ENCODE measurements at regions not wholly inside any gene's neighbourhood (a gene's known extent, or its start where the extent isn't known, plus 50 kb on each side); places are given as distances from the start of the nearest gene placed in this dataset.
"Not testable (repeated sequence)": the region's sequence is repeated elsewhere in the genome, so short reads cannot be mapped to it uniquely, and the experiment has no call there.

GRCh38 chr2:58416696-58417095, 175.6 kb upstream of the FANCL start:
- Mint-ChIP-seq H3K36me3 (no peaks in the 10 kb centered on the region), H3K9me3 (peaks cover 0 to 6% (median 0%) of the 10 kb centered on the region in 6 donors), H3K27me3 (ENCODE audit: low read depth in 3 of 3) (no peaks in the 10 kb centered on the region), H3K27ac (no peak overlapping the region), H3K4me1 (peaks cover 0 to 7% of the 10 kb centered on the region in 2 donors), H3K4me3 (no peak overlapping the region)
- no peak for DNase-seq

- H3K9me3 Mint-ChIP-seq, result peaks cover 0 to 4% (median 0%) of the 10 kb centered on the region in 6 donors
- no peak overlapping the region for H3K4me3 Mint-ChIP-seq
- H3K36me3 Mint-ChIP-seq, result no peaks in the 10 kb centered on the region
- peaks cover 0 to 7% of the 10 kb centered on the region in 2 donors for H3K4me1 Mint-ChIP-seq
- DNase-seq, result no peak
- H3K27me3 Mint-ChIP-seq (ENCODE audit: low read depth in 3 of 3), result no peaks in the 10 kb centered on the region
- H3K27ac Mint-ChIP-seq, result no peak overlapping the region
Measured at GRCh38 chr2:58414506-58414905, 173.4 kb upstream of the FANCL start.

- Mint-ChIP-seq H3K36me3 (no peaks in the 10 kb centered on the region), H3K4me1 (no peaks in the 10 kb centered on the region), H3K27ac (no peak overlapping the region), H3K27me3 (ENCODE audit: low read depth in 3 of 3) (peaks cover 0 to 3% (median 3%) of the 10 kb centered on the region in 3 donors), H3K9me3 (peaks cover 0 to 2% (median 0%) of the 10 kb centered on the region in 6 donors), H3K4me3 (no peak overlapping the region)
- DNase-seq, result no peak
Measured at GRCh38 chr2:58410549-58410948, 169.4 kb upstream of the FANCL start.

- Mint-ChIP-seq H3K4me1 (no peaks in the 10 kb centered on the region), H3K27ac (no peak overlapping the region), H3K4me3 (no peak overlapping the region), H3K36me3 (no peaks in the 10 kb centered on the region), H3K27me3 (ENCODE audit: low read depth in 3 of 3) (peaks cover 0 to 3% (median 3%) of the 10 kb centered on the region in 3 donors), H3K9me3 (peaks cover 0 to 2% (median 0%) of the 10 kb centered on the region in 6 donors)
- DNase-seq, result no peak
Measured at GRCh38 chr2:58407487-58407886, 166.4 kb upstream of the FANCL start.

- H3K4me1 Mint-ChIP-seq, result no peaks in the 10 kb centered on the region
- H3K27me3 Mint-ChIP-seq (ENCODE audit: low read depth in 3 of 3), result peaks cover 2 to 3% (median 3%) of the 10 kb centered on the region in 3 donors
- DNase-seq, result no peak
- H3K36me3 Mint-ChIP-seq, result no peaks in the 10 kb centered on the region
- no peak overlapping the region for H3K4me3 Mint-ChIP-seq
- no peak overlapping the region for H3K27ac Mint-ChIP-seq
- H3K9me3 Mint-ChIP-seq, result no peaks in the 10 kb centered on the region
Measured at GRCh38 chr2:58405341-58405740, 164.2 kb upstream of the FANCL start.

- no peaks in the 10 kb centered on the region for H3K36me3 Mint-ChIP-seq
- H3K4me1 Mint-ChIP-seq, result no peaks in the 10 kb centered on the region
- no peak overlapping the region for H3K27ac Mint-ChIP-seq
- H3K4me3 Mint-ChIP-seq, result no peak overlapping the region
- DNase-seq, result no peak
- H3K9me3 Mint-ChIP-seq, result no peaks in the 10 kb centered on the region
- H3K27me3 Mint-ChIP-seq (ENCODE audit: low read depth in 3 of 3), result peaks cover 2 to 6% (median 5%) of the 10 kb centered on the region in 3 donors
Measured at GRCh38 chr2:58401936-58402335, 160.8 kb upstream of the FANCL start.

GRCh38 chr2:58398406-58398805, 157.3 kb upstream of the FANCL start:
- no peak for DNase-seq
- H3K36me3 Mint-ChIP-seq, result no peaks in the 10 kb centered on the region
- H3K27ac Mint-ChIP-seq, result no peak overlapping the region
- no peaks in the 10 kb centered on the region for H3K4me1 Mint-ChIP-seq
- H3K27me3 Mint-ChIP-seq (ENCODE audit: low read depth in 3 of 3), result peaks cover 2 to 5% (median 2%) of the 10 kb centered on the region in 3 donors
- H3K4me3 Mint-ChIP-seq, result no peak overlapping the region
- H3K9me3 Mint-ChIP-seq, result peaks cover 0 to 9% (median 2%) of the 10 kb centered on the region in 6 donors

GRCh38 chr2:58387701-58388100, 146.6 kb upstream of the FANCL start:
- Mint-ChIP-seq H3K4me3 (no peak overlapping the region), H3K4me1 (no peaks in the 10 kb centered on the region), H3K36me3 (no peaks in the 10 kb centered on the region), H3K9me3 (peaks cover 0 to 5% (median 0%) of the 10 kb centered on the region in 6 donors), H3K27ac (no peak overlapping the region), H3K27me3 (ENCODE audit: low read depth in 3 of 3) (peaks cover 0 to 2% (median 1%) of the 10 kb centered on the region in 3 donors)
- no peak for DNase-seq

GRCh38 chr2:58386904-58387303, 145.8 kb upstream of the FANCL start:
- not testable (repeated sequence) for H3K36me3 Mint-ChIP-seq; H3K4me3 Mint-ChIP-seq; H3K4me1 Mint-ChIP-seq; H3K27me3 Mint-ChIP-seq (ENCODE audit: low read depth in 3 of 3); H3K9me3 Mint-ChIP-seq; H3K27ac Mint-ChIP-seq; DNase-seq

- no peaks in the 10 kb centered on the region for H3K27me3 Mint-ChIP-seq (ENCODE audit: low read depth in 3 of 3)
- H3K36me3 Mint-ChIP-seq, result no peaks in the 10 kb centered on the region
- no peak for DNase-seq
- no peak overlapping the region for H3K4me3 Mint-ChIP-seq
- no peaks in the 10 kb centered on the region for H3K4me1 Mint-ChIP-seq
- peaks cover 0 to 7% (median 4%) of the 10 kb centered on the region in 6 donors for H3K9me3 Mint-ChIP-seq
- no peak overlapping the region for H3K27ac Mint-ChIP-seq
Measured at GRCh38 chr2:58378152-58378551, 137.0 kb upstream of the FANCL start.

GRCh38 chr2:58377181-58377580, 136.1 kb upstream of the FANCL start:
- H3K36me3 Mint-ChIP-seq, result no peaks in the 10 kb centered on the region
- no peak overlapping the region for H3K27ac Mint-ChIP-seq
- peaks cover 0 to 7% (median 4%) of the 10 kb centered on the region in 6 donors for H3K9me3 Mint-ChIP-seq
- DNase-seq, result no peak
- no peaks in the 10 kb centered on the region for H3K4me1 Mint-ChIP-seq
- H3K27me3 Mint-ChIP-seq (ENCODE audit: low read depth in 3 of 3), result peaks cover 0 to 3% (median 0%) of the 10 kb centered on the region in 3 donors
- H3K4me3 Mint-ChIP-seq, result no peak overlapping the region

- Mint-ChIP-seq H3K4me1 (no peaks in the 10 kb centered on the region), H3K4me3 (no peak overlapping the region), H3K36me3 (no peaks in the 10 kb centered on the region), H3K9me3 (peaks cover 0 to 7% (median 4%) of the 10 kb centered on the region in 6 donors), H3K27ac (no peak overlapping the region), H3K27me3 (ENCODE audit: low read depth in 3 of 3) (peaks cover 0 to 3% (median 0%) of the 10 kb centered on the region in 3 donors)
- no peak for DNase-seq
Measured at GRCh38 chr2:58376592-58376991, 135.5 kb upstream of the FANCL start.

- H3K27me3 Mint-ChIP-seq (ENCODE audit: low read depth in 3 of 3), result peaks cover 0 to 3% (median 0%) of the 10 kb centered on the region in 3 donors
- DNase-seq, result no peak
- peaks cover 0 to 4% (median 0%) of the 10 kb centered on the region in 6 donors for H3K9me3 Mint-ChIP-seq
- H3K4me1 Mint-ChIP-seq, result no peaks in the 10 kb centered on the region
- H3K36me3 Mint-ChIP-seq, result no peaks in the 10 kb centered on the region
- H3K27ac Mint-ChIP-seq, result no peak overlapping the region
- no peak overlapping the region for H3K4me3 Mint-ChIP-seq
Measured at GRCh38 chr2:58369594-58369993, 128.5 kb upstream of the FANCL start.

- no peak overlapping the region for H3K27ac Mint-ChIP-seq
- no peak for DNase-seq
- H3K9me3 Mint-ChIP-seq, result peaks cover 0 to 4% (median 0%) of the 10 kb centered on the region in 6 donors
- H3K27me3 Mint-ChIP-seq (ENCODE audit: low read depth in 3 of 3), result peaks cover 0 to 2% (median 0%) of the 10 kb centered on the region in 3 donors
- no peaks in the 10 kb centered on the region for H3K36me3 Mint-ChIP-seq
- no peak overlapping the region for H3K4me3 Mint-ChIP-seq
- no peaks in the 10 kb centered on the region for H3K4me1 Mint-ChIP-seq
Measured at GRCh38 chr2:58364098-58364497, 123.0 kb upstream of the FANCL start.

GRCh38 chr2:58358026-58358425, 116.9 kb upstream of the FANCL start:
- Mint-ChIP-seq H3K27me3 (ENCODE audit: low read depth in 3 of 3) (peaks cover 0 to 2% (median 1%) of the 10 kb centered on the region in 3 donors), H3K4me1 (no peaks in the 10 kb centered on the region), H3K9me3 (peaks cover 0 to 7% (median 0%) of the 10 kb centered on the region in 6 donors), H3K4me3 (no peak overlapping the region), H3K36me3 (no peaks in the 10 kb centered on the region), H3K27ac (no peak overlapping the region)
- no peak for DNase-seq

Measured in immature natural killer cell (primary cell).